ENCODE measurements at regions not wholly inside any gene's neighbourhood (a gene's known extent, or its start where the extent isn't known, plus 50 kb on each side); places are given as distances from the start of the nearest gene placed in this dataset.

GRCh38 chr15:94588993-94589392 lies 357.6 kb downstream of the MCTP2 start:
- Histone ChIP-seq H3K36me3 (no peaks in the 10 kb centered on the region), H3K27me3 (no peaks in the 10 kb centered on the region), H3K9me3 (no peaks in the 10 kb centered on the region), H3K4me3 (no peak overlapping the region)
- DNase-seq, result no peak

DNA sequence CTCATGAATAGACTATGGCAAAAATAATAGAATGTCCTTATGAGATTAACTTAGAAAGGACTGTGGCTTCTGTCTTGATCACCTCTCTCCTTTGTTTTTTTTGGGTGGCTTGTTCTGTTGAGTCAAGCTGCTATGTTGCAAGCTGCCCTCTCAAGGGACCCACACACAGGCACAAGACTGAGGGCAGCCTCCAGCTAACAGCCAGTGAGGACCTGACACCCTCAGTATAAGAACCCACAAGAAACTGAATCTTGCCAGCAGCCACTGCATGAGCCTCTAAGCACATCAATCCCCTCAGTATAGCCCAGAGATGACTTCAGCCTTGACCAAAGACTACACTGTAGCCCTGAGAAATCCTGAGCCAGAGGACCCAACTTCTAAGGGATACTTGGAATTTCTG lies 361.1 kb downstream of the MCTP2 start:
- Histone ChIP-seq H3K9me3 (no peaks in the 10 kb centered on the region), H3K4me3 (no peak overlapping the region), H3K27me3 (no peaks in the 10 kb centered on the region), H3K36me3 (no peaks in the 10 kb centered on the region)
- DNase-seq, result no peak

DNA sequence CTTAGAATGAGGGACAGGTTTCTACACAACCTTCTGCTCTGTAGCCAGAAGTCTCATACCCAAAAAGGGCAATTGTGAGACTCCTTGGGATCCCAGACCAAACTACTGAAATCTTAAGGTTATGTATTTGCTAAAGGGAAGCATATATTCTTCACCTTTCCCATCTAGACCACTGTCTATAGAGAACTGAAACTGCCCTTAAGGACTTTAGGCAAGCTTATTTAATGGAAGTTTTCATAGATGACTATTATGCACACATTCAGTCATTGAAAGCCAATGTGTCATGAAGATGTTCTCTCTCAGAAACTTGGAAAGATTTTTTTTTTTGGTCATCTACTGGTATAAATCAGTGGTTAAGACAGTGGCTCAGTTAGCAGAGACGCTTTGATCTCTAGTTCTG lies 365.3 kb downstream of the MCTP2 start:
- Histone ChIP-seq H3K9me3 (no peaks in the 10 kb centered on the region), H3K4me3 (no peak overlapping the region), H3K36me3 (no peaks in the 10 kb centered on the region), H3K27me3 (no peaks in the 10 kb centered on the region)
- no peak for DNase-seq

DNA sequence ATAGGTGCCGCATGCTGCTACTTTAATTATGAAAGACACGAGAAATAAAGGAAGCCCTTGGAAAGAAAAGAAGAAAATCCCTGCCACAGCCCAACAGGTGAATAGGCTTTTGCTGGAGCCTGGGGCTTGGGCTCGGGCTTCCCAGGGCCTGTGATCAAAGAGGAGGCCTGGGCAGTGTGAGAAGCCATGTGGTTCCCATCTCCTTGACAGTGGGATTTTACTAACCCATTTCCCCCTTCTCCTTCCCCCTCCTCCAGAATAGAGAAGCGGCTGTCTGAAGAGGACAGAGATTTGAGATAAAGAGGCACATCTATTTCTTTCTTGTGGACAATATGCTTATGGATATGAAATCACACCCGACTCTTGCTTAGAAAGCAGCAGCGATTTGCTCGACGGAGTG lies 369.1 kb downstream of the MCTP2 start:
- Histone ChIP-seq H3K9me3 (no peaks in the 10 kb centered on the region), H3K4me3 (no peak overlapping the region), H3K27me3 (no peaks in the 10 kb centered on the region), H3K36me3 (no peaks in the 10 kb centered on the region)
- DNase-seq, result no peak

- no peaks in the 10 kb centered on the region for H3K9me3 ChIP-seq
- no peak overlapping the region for H3K4me3 ChIP-seq
- H3K27me3 ChIP-seq, result no peaks in the 10 kb centered on the region
- no peak for DNase-seq
- H3K36me3 ChIP-seq, result no peaks in the 10 kb centered on the region
Measured at GRCh38 chr15:94602754-94603470, 371.6 kb downstream of the MCTP2 start.

DNA sequence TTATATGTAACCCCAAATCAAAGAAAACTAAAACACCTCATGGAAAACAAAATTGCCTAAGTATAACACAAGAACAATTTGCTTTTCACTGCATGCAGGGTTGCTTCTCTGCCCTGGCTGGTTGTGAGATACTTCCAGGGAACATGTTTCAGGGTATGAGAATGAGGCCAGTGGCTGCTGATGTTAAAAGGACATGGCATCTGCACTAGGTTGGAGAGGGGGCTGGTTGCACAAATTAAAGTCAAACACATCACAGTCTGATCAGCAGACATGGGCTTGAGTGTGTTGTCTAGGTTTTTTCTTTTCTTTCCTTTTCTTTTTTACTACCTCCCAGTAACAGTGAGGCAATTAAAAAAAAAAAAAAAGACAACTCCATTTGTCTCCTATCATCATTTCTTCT lies 374.9 kb downstream of the MCTP2 start:
- Histone ChIP-seq H3K27me3 (no peaks in the 10 kb centered on the region), H3K9me3 (no peaks in the 10 kb centered on the region), H3K4me3 (no peak overlapping the region), H3K36me3 (no peaks in the 10 kb centered on the region)
- no peak for DNase-seq

DNA sequence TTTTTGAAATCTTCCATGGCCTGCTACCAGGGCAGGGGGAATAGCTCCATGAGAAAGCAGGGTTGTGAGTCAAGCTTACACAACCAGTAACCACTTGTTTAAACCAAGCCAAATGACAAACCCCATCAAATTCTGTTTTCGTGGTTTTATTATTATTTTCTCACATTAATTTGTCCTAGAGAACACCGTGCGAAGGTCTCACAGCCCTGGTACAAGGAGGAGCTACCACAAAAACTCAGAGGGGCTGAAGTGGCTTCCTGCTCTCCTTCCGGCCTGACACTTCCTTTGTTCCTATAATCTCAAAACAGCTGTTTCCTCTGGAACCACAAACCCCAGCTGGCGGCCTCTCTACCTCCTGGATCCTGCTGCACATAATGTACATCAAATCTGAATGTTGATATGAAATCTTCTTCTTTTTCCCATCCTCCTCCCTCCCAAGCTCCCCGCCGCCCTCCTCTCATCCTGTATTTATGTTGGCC lies 375.9 kb downstream of the MCTP2 start:
- H3K27me3 ChIP-seq, result no peaks in the 10 kb centered on the region
- no peaks in the 10 kb centered on the region for H3K36me3 ChIP-seq
- H3K4me3 ChIP-seq, result no peak overlapping the region
- DNase-seq, result no peak
- no peaks in the 10 kb centered on the region for H3K9me3 ChIP-seq

- no peaks in the 10 kb centered on the region for H3K36me3 ChIP-seq
- H3K4me3 ChIP-seq, result no peak overlapping the region
- DNase-seq, result no peak
- no peaks in the 10 kb centered on the region for H3K9me3 ChIP-seq
- no peaks in the 10 kb centered on the region for H3K27me3 ChIP-seq
Measured at GRCh38 chr15:94610069-94610468, 378.7 kb downstream of the MCTP2 start.

DNA sequence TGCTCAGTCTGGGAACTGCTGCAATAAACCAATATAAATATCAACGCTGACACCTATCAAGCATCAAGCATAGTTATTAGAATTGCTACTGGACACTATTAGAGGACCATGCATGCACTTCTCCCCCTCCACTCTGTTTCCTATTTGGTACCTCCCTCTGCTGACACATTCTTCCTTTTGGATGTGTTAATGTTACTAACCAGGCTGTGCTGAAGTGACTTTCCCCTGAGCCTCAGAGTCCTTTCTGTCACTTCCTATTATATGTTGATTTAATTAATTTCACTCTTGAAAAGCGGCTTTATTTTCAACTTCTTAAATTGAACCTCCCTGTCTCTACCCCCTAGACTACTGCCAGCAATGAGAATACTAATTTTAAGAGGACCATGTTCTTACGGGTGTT lies 379.1 kb downstream of the MCTP2 start:
- no peak for DNase-seq

DNA sequence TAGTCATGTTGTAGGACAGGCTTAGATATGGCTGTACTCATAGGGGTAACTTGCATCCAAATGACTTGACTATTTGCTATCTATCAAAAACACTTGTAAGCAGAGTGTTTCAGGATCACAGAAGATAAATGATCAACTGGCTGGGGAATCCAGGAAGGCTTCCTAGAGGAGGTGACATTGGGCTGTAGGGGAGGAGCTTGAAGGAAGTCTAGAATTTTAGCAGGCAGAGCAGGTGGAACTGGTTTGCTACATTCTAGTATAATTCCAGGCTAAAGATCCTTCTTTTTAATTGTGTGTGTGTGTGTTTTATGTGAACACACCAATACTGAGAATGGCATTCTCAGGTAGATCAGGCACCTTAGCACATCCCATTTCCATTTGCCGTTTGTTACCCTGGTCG lies 380.3 kb downstream of the MCTP2 start:
- H3K4me3 ChIP-seq, result no peak overlapping the region

More for the DNA sequence above, 379.1 kb downstream of the MCTP2 start:
- H3K27me3 ChIP-seq, result no peaks in the 10 kb centered on the region
- H3K9me3 ChIP-seq, result no peaks in the 10 kb centered on the region
- no peak overlapping the region for H3K4me3 ChIP-seq
- H3K36me3 ChIP-seq, result no peaks in the 10 kb centered on the region

GRCh38 chr15:94615688-94616087 lies 384.3 kb downstream of the MCTP2 start:
- no peaks in the 10 kb centered on the region for H3K9me3 ChIP-seq
- DNase-seq, result no peak
- no peak overlapping the region for H3K4me3 ChIP-seq
- no peaks in the 10 kb centered on the region for H3K27me3 ChIP-seq
- no peaks in the 10 kb centered on the region for H3K36me3 ChIP-seq

More for the DNA sequence above, 380.3 kb downstream of the MCTP2 start:
- Histone ChIP-seq H3K9me3 (no peaks in the 10 kb centered on the region), H3K36me3 (no peaks in the 10 kb centered on the region), H3K27me3 (no peaks in the 10 kb centered on the region)
- no peak for DNase-seq

DNA sequence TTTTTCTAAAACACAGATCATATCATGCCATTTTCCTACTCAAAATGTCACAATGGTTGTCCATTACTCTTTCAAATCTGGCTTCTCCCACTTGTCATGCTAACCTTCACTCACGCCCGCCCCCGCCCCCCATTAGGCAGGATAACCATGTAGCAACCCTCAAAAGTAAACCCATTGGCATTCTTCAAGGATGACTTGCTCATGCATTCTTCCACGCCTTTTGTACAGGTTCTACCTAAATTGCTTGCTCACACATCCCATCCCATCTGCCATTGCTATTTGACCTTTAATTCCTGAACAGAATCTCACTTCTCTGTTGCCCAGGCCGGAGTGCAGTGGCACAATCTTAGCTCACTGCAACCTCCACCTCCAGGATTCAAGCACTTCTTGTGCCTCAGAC lies 389.3 kb downstream of the MCTP2 start:
- Histone ChIP-seq H3K4me3 (no peak overlapping the region), H3K36me3 (no peaks in the 10 kb centered on the region)
- no peak for DNase-seq

DNA sequence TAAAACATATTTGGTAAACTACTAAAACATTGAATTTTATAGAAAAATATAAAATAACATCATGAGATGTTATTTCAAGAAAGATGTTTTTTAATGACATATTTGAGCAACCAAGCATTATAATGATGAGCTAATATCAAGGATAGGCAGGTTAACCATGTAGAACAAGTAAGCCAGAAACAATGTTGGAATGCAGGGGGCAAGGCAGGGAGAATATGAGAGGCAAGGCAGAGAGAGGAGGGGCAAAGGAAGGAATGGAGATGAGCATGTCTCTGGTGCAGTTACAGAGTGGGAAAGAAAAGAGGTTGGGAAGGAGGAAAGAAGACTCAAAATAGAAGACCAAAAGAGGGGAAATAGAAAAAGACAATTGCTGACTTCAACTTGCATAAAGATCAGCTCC lies 390.4 kb downstream of the MCTP2 start:
- H3K4me3 ChIP-seq, result no peak overlapping the region
- 0 out of 2 replicates have a peak, but pooled peaks cover 3% of the 10 kb centered on the region for H3K9me3 ChIP-seq
- no peaks in the 10 kb centered on the region for H3K36me3 ChIP-seq
- DNase-seq, result no peak
- H3K27me3 ChIP-seq, result no peaks in the 10 kb centered on the region; the same call in 1 of the 2 replicates

More for the DNA sequence above, 389.3 kb downstream of the MCTP2 start:
- Histone ChIP-seq H3K9me3 (0 out of 2 replicates have a peak, but pooled peaks cover 3% of the 10 kb centered on the region), H3K27me3 (no peaks in the 10 kb centered on the region; the same call in 1 of the 2 replicates)

- no peaks in the 10 kb centered on the region for H3K36me3 ChIP-seq
- H3K27me3 ChIP-seq, result no peaks in the 10 kb centered on the region; the same call in 1 of the 2 replicates
- no peak for DNase-seq
- 0 out of 2 replicates have a peak, but pooled peaks cover 3% of the 10 kb centered on the region for H3K9me3 ChIP-seq
- H3K4me3 ChIP-seq, result no peak overlapping the region
Measured at GRCh38 chr15:94626949-94627348, 395.6 kb downstream of the MCTP2 start.

DNA sequence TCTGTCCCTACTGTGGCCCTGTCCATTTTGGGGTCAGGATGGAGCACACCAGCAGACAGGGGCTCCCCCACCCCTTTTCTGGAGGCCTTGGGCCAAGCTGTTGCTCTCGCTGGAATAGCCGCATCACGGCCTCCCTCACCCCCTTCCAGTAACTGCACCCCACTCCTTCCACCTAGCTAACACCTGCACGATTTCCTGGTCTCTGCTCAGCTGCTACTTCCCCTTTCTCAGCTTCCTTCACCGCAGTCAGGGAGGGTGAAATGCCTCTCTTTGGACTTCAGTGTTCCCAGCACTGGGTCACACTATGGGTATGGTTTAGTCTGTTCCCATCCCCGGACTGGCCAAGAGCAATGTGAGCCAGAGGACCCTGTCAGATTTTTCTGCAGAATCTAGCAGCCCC lies 400.2 kb downstream of the MCTP2 start:
- Histone ChIP-seq H3K9me3 (no peaks in the 10 kb centered on the region), H3K36me3 (no peaks in the 10 kb centered on the region), H3K4me3 (no peak overlapping the region), H3K27me3 (no peaks in the 10 kb centered on the region; the same call in 1 of the 2 replicates)
- no peak for DNase-seq

DNA sequence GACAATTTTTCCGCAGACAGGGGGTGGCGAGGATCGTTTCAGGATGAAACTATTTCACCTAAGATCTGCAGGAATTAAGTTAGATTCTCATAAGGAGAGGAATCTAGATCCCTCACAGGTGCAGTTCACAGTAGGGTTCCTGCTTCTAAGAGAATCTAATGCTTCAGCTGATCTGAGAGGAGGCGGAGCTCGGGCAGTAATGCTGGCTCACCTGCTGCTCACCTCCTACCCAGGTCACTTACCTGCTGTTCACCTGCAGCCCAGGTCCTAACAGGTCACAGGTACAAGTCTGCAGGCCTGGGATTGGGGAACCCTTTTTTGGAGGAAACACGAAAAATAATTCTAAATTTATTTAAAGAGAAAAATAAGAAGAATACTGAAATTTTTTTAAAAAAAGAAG lies 406.8 kb downstream of the MCTP2 start:
- H3K9me3 ChIP-seq, result no peaks in the 10 kb centered on the region
- DNase-seq, result no peak
- no peaks in the 10 kb centered on the region for H3K36me3 ChIP-seq
- H3K4me3 ChIP-seq, result no peak overlapping the region
- H3K27me3 ChIP-seq, result no peaks in the 10 kb centered on the region; the same call in 1 of the 2 replicates

DNA sequence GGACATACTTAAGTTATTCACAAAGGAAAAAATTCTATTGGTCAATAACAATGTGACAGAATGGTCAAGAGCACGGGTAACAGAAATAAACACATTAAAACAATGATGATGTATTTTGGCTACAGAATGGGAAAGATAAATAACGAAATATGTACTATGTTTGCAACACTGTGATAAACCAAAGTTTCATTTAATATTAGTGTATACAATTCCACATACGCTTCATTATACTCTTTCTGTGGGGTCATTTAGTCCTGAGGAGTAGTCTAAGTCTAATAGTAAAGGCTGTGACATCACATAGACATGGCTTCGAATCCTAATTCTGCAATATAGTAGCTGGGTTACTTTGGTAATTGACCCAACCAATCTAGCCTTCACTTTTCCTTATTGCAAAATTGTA lies 408.3 kb downstream of the MCTP2 start:
- Histone ChIP-seq H3K36me3 (no peaks in the 10 kb centered on the region), H3K9me3 (no peaks in the 10 kb centered on the region), H3K27me3 (no peaks in the 10 kb centered on the region; the same call in 1 of the 2 replicates), H3K4me3 (no peak overlapping the region)
- DNase-seq, result no peak

DNA sequence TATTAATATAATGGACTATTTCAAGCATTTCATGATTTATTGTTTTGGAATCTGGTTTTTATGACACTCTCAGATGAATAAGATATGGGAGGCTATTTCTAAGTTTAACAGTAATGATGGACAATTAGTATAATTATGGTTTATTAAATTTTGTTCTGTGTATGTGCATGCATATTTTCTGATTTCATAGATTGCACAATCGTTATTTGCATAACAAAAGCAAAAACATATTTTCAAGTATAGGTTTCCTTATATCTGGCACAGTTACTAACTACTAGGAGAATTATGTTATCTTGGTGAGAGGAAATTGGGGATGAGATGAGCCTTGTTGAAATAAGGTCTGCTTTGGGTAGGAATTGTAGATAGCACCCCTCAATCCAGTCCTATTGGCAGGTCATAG lies 413.1 kb downstream of the MCTP2 start:
- H3K36me3 ChIP-seq, result no peaks in the 10 kb centered on the region

More for the DNA sequence above, 413.1 kb downstream of the MCTP2 start:
- DNase-seq, result no peak
- Histone ChIP-seq H3K9me3 (no peaks in the 10 kb centered on the region), H3K27me3 (no peaks in the 10 kb centered on the region), H3K4me3 (no peak overlapping the region)
